AG09319 (cell line): ENCODE measurements at regions not wholly inside any gene's neighbourhood (a gene's known extent, or its start where the extent isn't known, plus 50 kb on each side); places are given as distances from the start of the nearest gene placed in this dataset.

Experiments used
- DNase-seq: peaks from one replicate; pipeline ENCODE4 v3.0.0-alpha.2; 2010; ENCODE audit warnings: low read depth; ENCODE audit errors: extremely low read depth
- CTCF ChIP-seq: IDR thresholded peaks from 2 replicates; pipeline ENCODE4 v1.5.1; 2011; ENCODE audit warnings: low read depth, mild to moderate bottlenecking, inconsistent platforms, low read length, moderate library complexity

- no peak for DNase-seq
- TF ChIP-seq CTCF, result no peak
These were observed 516.4 kb upstream of the ZMIZ1 start for GRCh38 chr10:78552261-78552811.

GRCh38 chr10:78553792-78554191, 515.0 kb upstream of the ZMIZ1 start:
- no peak for DNase-seq
- TF ChIP-seq CTCF, result no peak

GRCh38 chr10:78555128-78555527, 513.6 kb upstream of the ZMIZ1 start:
- DNase-seq, result no peak

GRCh38 chr10:78556705-78557432, 511.9 kb upstream of the ZMIZ1 start:
- TF ChIP-seq CTCF, result no peak
- no peak for DNase-seq

More at GRCh38 chr10:78555128-78555527, 513.6 kb upstream of the ZMIZ1 start:
- TF ChIP-seq CTCF, result no peak

GRCh38 chr10:78557433-78557925, 511.3 kb upstream of the ZMIZ1 start:
- DNase-seq, result no peak
- TF ChIP-seq CTCF, result no peak

GRCh38 chr10:78559661-78560340, 509.0 kb upstream of the ZMIZ1 start:
- no peak for TF ChIP-seq CTCF
- no peak for DNase-seq

GRCh38 chr10:78560341-78560688, 508.5 kb upstream of the ZMIZ1 start:
- TF ChIP-seq CTCF, result no peak
- no peak for DNase-seq
